ENCODE measurements at regions not wholly inside any gene's neighbourhood (a gene's known extent, or its start where the extent isn't known, plus 50 kb on each side); places are given as distances from the start of the nearest gene placed in this dataset.
"Not testable (repeated sequence)": the region's sequence is repeated elsewhere in the genome, so short reads cannot be mapped to it uniquely, and the experiment has no call there.

DNA sequence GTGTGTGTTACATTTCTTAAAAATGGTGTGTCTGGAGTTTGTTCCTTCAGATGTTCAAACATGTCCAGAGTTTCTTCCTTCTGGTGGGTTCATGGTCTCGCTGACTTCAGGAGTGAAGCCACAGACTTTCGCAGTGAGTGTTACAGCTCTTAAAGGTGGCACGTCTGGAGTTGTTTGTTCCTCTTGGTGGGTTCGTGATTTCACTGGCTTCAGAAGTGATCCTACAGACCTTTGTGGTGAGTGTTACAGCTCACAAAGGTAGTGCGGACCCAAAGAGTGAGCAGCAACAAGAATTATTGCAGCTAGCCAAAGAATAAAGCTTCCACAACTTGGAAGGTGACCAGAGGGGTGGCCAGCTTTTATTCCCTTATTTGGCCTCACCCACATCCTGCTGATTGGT is 183.7 kb downstream of the COPRS start:
- not testable (repeated sequence) for DNase-seq

- DNase-seq = peak; percentile 60
These were observed 184.2 kb downstream of the COPRS start for GRCh38 chr17:31674717-31675349.

DNA sequence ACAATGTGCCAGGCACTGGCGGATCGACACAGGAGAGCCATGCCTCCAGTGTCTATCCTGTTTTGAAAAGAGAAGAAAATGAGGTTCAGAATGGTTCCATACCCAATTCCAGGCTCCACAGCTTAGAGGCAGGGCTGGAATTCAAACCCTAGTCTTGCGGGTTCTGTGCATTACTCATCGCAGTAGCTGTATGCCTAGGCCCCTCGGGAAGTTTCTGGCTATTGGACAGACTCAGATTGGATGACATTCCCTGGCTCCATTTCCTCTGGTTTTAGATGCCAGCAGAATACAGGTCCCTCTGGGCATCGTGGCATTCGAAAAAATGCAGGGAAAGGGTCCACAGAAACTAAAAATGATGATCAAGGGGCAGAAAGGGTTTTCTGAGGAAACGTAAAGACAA is 184.7 kb downstream of the COPRS start:
- peak; percentile 68 for DNase-seq

DNA sequence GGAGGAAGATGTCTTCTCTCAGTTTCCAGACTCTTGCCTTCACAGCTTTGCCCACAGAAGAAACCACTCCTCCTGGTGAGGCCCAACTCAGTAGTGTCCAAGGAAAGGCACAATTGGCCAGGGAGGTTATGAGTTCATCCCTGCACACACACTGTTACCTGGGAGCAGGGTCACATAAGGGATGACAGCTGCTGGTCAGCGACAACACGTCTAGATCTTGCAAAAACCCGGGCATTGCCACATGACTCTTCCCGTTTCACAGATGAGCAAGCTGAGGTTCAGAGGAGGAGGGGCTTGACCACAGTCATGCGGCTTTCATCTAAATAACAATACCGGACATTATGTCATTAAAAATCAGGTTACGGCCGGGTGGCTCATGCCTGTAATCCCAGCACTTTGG is 186.0 kb downstream of the COPRS start:
- no peak for DNase-seq

DNA sequence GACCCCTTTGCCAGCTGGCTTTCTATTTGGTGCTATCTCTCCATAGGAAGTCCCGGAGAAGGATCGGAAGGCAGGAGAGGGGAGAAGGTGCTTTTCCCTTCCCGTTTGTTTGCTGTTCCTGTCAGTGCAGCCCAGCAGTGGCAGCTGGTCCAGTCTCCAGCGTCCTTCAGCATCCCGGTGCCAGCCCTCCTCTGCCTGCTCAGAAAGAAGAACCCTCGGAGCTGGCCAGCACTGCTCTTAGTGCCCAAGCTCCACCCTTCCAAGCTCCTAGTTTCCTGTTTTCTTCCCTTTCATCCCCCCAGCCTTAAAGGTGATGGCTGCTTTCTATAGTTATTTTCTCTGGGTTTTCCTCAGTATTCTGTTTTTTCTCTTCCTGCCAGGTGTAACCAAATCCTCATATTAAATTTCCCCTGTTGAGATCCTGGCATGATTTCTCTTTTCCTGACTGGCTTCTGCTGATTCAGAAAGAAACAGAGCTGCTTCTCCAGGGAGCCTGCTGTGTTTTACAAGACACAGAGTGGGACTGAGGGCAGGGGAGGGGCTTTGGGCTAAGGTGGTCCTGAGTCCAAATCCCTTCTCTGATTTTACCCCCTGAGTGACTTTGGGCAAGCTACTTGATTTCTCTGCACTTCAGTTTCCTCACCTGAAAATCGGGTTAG is 186.8 kb downstream of the COPRS start:
- no peak for DNase-seq

DNA sequence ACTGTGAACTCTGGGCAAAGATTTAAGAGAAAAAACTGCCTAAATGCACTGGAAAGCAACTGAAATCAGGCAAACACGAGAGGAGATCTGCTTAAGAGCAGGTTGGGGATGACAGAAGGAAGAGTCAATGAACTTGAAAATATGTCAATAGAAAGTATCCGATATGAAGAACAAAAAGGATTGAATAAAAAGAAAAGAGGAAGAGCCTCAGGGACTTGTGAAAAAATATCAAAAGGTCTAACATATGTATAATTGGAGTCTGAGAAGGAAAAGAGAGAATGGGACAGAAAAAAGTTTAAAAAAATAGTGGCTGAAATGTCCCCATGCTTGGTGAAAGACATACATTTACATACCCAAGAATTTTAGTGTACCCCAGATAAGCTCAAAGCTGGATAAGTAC is 195.5 kb downstream of the COPRS start:
- DNase-seq = peak; percentile 2

DNA sequence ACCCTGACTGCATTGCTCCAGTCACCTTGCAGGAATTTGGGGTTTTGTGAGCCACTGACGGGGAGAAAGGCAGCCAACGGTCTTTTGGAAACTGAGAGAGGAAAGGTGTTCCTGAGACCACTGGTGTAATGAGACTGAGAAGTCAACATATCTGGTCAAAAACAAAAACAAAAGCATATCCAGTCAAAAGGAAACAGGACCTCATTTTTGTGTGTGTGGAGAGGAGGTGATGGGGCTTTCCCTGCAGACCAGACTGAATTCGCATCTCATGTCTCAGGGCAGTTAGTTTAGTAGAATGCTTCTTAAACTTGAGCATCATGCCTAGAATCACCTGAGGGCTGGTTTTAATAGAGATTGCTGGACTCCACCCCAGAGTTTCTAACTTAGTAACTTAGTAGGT is 198.4 kb downstream of the COPRS start:
- DNase-seq = no peak

GRCh38 chr17:31657876-31658275 is 201.2 kb downstream of the COPRS start:
- no peak for DNase-seq

DNA sequence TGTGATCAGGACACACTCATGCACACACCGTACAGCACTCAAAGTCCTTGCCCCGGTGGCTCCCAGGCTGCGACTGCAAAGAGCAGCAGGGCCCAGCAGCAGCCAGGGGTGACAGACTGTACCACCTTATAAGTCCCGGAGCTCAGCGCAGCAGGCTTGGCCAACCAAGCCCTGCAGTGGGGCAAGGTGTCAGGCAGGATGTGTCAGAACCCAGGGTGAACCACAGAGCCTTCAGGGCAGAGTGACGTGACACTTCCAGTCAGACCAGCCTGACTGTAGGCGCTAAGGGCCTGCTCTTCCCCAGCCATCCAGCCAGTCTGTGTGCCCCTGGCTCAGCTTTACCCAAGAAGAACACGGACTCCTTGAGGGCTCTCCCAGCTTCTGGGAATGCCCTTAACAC is 204.1 kb downstream of the COPRS start:
- DNase-seq = no peak

GRCh38 chr17:31653691-31654090 is 205.4 kb downstream of the COPRS start:
- no peak for DNase-seq

DNA sequence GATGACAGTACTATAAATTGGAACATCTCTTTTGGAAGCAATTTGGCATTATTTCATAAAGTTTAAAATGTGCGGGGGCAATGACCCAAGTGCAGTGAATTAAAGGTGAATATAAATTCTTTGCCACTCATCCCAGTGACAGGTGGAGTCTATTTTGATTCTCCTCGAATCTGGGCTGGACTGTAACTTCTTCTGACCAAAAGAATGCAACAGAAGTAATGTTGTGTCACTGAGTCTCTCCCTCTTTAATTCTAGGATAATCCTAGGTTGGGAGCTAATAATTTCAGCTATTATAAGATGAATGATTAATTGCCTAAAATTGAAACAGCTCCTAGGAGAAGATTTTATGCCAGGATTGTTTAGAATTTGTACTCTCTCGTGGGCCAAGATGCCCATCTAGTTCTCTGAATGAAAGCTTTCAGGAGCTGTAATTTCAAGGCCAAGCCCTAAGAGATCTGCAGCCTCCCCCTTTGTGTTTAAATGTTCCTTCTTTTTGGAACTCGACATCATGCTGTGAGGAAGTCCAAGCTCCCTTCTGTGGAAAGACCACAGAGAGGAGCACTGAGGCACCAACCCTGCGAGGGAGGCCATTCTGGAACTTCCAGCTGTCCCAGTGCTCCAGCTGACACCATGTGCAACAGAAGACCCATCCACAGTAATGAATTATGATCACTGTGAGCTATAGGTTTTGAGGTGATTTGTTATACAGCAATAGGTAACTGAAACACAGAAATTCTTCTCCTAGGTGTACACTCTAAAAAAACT is 208.1 kb downstream of the COPRS start:
- DNase-seq = no peak

GRCh38 chr17:31649302-31649701 is 209.7 kb downstream of the COPRS start:
- DNase-seq = no peak

DNA sequence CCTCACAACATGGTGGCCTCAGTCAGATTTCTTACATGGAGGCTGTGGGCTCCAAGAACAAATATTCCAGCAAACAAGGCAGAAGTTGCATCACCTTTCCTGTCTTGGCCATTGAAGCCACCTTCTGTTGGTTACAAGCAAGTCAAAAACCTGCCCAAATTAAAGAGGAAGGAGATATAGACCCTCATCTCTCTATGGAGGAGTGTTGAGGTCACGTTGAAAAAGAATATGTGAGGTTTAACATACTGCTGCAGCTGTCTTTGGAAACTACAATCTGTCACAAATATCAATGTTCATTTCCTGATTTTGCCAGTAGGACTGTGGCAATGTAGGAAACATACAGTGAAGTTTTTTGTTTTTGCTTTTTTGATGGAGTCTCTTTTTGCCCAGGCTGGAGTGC is 211.4 kb downstream of the COPRS start:
- no peak for DNase-seq

- no peak for DNase-seq
These were observed 212.4 kb downstream of the COPRS start for GRCh38 chr17:31646642-31647041.

DNA sequence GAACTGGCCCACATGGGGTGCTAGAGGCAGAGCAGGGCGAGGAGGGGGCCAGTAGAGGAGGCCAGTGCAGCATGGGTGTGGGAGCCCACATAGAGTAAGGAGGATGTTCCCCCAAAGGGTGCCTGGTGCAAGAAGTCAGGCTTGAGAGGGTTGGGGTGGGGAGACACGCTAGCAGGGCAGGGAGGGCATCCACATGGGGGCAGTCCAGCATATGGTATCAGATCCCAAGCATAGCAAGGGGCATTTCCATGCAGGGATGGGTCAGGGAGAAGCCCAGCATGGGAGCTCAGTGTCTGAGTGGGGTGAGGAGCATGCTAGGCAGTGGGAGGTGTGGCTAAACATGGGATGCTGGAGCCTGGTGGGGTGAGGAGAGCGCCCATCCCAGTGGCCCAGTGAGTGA is 213.7 kb downstream of the COPRS start:
- DNase-seq = no peak

GRCh38 chr17:31631766-31632165 is 227.3 kb downstream of the COPRS start:
- peak; percentile 1 for DNase-seq

DNA sequence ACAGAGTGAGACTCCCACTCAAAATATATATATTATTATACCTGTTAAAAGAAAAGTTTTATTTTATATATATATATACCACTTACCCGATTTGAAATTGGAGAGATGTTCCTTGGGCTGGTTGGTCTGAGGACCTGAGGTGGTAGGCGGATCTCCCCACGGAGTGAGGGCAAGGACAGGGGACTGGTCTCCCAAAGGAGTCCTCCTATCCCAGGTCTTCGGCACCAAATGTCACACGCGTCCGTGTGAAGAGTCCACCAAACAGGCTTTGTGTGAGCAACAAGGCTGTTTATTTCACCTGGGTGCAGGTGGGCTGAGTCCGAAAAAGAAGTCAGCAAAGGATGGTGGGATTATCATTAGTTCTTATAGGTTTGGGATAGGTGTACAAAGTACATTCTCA is 228.2 kb downstream of the COPRS start:
- DNase-seq = not testable (repeated sequence)

GRCh38 chr17:31629696-31630470 is 229.2 kb downstream of the COPRS start:
- DNase-seq = peak; percentile 95

DNA sequence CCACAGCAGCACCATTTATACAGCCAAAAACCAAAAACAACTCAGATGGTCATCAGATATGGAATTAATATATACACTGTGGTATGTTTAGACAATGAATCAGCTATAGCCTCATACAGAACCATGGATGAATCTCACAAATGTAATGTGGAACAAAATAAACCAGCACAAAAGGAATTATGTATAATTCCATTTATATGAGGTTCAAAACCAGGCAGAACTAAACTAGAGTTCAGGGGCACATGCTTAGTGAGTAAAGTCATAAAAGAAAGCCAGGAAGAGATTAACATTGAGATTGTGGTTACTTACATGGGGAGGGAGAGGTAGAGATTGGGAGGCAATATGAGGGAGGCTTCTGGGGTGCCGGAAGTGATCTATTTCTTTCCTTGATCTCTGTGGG is 231.1 kb downstream of the COPRS start:
- DNase-seq = peak; percentile 98

DNA sequence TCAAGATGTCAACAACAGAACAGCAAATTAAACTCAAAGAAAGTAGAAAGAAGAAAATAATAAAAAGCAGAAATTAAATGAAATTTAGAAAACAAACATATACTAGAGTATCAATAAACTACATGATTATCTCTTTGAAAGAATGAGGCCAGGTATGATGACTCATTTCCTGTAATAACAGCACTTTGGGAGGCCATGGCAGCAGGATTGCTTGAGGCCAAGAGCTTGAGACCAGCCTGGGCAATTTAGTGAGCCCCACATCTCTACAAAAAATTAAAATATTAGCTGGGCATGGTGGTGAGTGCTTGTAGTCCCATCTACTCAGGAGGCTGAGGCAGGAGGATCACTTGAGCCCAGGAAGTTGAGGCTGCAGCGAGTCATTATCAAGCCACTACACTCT is 232.5 kb downstream of the RAB11FIP4 start:
- no peak for DNase-seq

DNA sequence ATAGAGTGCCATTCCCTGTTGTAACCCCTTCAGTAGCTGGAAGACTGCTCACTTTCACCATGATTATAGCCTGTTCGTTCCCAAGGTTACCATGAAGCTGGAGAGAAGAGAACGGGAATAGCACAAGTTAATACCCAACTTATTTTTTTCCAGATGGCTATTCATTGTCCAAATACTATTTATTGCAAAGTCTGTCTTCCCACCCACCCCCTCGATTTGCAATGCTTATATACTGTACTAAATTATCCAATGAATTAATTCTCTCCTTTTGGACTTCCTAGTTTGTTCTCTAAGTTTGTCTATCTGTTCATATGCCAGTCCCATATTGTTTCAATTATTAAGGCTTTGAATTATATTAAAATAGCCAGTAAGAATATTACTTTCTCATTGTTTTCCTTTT is 231.0 kb downstream of the RAB11FIP4 start:
- no peak for DNase-seq

DNA sequence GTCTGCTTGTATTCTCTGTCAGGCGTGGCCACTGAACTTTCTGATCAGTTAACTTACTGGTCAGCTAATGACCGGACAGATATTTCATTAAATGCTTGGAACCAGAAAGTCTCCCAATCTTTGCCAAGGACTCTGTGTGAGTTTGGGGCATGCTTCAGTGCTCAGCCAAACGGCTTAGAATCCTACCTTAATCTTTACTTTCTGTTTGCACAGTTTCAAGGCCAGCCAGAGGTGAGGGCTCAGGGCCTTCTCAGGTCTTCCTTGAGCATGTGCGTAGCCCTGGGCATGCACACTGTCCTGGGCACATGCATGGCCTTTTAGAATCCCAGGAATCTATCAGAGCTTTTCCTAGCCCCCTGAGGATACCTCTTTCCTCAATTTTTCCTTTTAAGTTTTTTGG is 230.1 kb downstream of the RAB11FIP4 start:
- no peak for DNase-seq

GRCh38 chr17:31611053-31611452 is 219.6 kb downstream of the RAB11FIP4 start:
- not testable (repeated sequence) for DNase-seq
